K562 (cell line): ENCODE measurements at regions not wholly inside any gene's neighbourhood (a gene's known extent, or its start where the extent isn't known, plus 50 kb on each side); places are given as distances from the start of the nearest gene placed in this dataset.

Source experiments
- ATAC-seq: fragments of 200-7000 bp; cut with Tn5 transposase; 3 replicates; pipeline ENCODE4 v1.9.1; 2020; ENCODE audit warnings: moderate library complexity
- BruUV-seq: library from RNA; stranded (reverse); fragments of 400-500 nt; replicated peaks from 2 replicates; lab custom pipeline; 2021; lab: Mats Ljungman, UMichigan
- CTCF ChIA-PET: fragments of 300-600 bp; formaldehyde crosslinking; extraction: SDS; loops from one replicate; lab custom pipeline; 2021; ENCODE audit warnings: low intra/inter-chr PET ratio; lab: Yijun Ruan, JAX
- POLR2A ChIA-PET: fragments of 300-600, 350-650 bp; sonication (Branson Sonifier 250); formaldehyde crosslinking; extraction: SDS; loops from one replicate; lab custom pipeline; 2021; ENCODE audit warnings: antibody characterized with exemption, inconsistent platforms; lab: Yijun Ruan, JAX
- DNase-seq, 4 experiments: peaks; one replicate each; pipeline versions ENCODE4 v3.0.0 to v3.0.0-alpha.2; 2011 to 2018; ENCODE audit warnings: low spot score in 3 of 4, mixed read lengths in 3 of 4; ENCODE audit errors: extremely low read depth in 1 of 4
- FAIRE-seq: peaks from 2 replicates; lab custom pipeline; 2011; peaks lifted over from hg19 to GRCh38; lab: Jason Lieb, UNC
- H2AFZ ChIP-seq: 2 replicates; pipeline ENCODE4 v1.6.0; 2011; ENCODE audit warnings: low read depth, low read length, control low read depth, inconsistent platforms
- H3K27ac ChIP-seq: fragments of 200-600 bp; 3 replicates; pipeline ENCODE4 v1.8.0; 2011; ENCODE audit warnings: low read depth, mild to moderate bottlenecking, control low read depth, inconsistent platforms, low read length, moderate library complexity, mixed read lengths; ENCODE audit errors: extremely low read depth
- H3K27me3 ChIP-seq, 2 experiments: fragments of 300-600 bp in 1 of 2; 2 replicates in 1 of 2; 3 replicates in 1 of 2; pipeline versions ENCODE4 v1.6.0 to v1.8.0; 2011; ENCODE audit warnings: inconsistent platforms in 2 of 2, low read length in 2 of 2, mild to moderate bottlenecking in 1 of 2, mixed read lengths in 1 of 2, moderate library complexity in 1 of 2; ENCODE audit not compliant: control insufficient read depth in 2 of 2, insufficient read depth in 2 of 2
- H3K36me3 ChIP-seq: fragments of 300-600 bp; 3 replicates; pipeline ENCODE4 v1.8.0; 2011; ENCODE audit warnings: mild to moderate bottlenecking, low read length, inconsistent platforms; ENCODE audit not compliant: control insufficient read depth, insufficient read depth
- H3K4me1 ChIP-seq, 2 experiments: fragments of 200-600 bp in 1 of 2; replicated peaks in 1 of 2; 2 replicates in 1 of 2; 3 replicates in 1 of 2; pipeline versions ENCODE4 v1.5.1 to v1.8.0; 2011; ENCODE audit warnings: inconsistent platforms in 2 of 2, low read length in 2 of 2, mild to moderate bottlenecking in 1 of 2, mixed read lengths in 1 of 2, moderate library complexity in 1 of 2; ENCODE audit not compliant: control insufficient read depth in 2 of 2, insufficient read depth in 2 of 2
- H3K4me2 ChIP-seq: 2 replicates; pipeline ENCODE4 v1.6.1; 2011; ENCODE audit warnings: low read length, control low read depth, inconsistent platforms, mixed read lengths; ENCODE audit not compliant: insufficient read depth
- H3K4me3 ChIP-seq: fragments of 200-600 bp; sonication (generic), shearing (Covaris generic); 2 replicates; pipeline ENCODE4 v1.5.1; 2016; ENCODE audit warnings: control low read depth, inconsistent platforms
- H3K79me2 ChIP-seq: fragments of 200-600 bp; 3 replicates; pipeline ENCODE4 v1.8.0; 2011; ENCODE audit warnings: low read length, inconsistent platforms; ENCODE audit not compliant: control insufficient read depth, insufficient read depth
- H3K9ac ChIP-seq, 2 experiments: 2 replicates each; pipeline versions ENCODE4 v1.6.0 to v1.6.1; 2011; ENCODE audit warnings: low read depth in 2 of 2, low read length in 2 of 2, control low read depth in 1 of 2, inconsistent platforms in 1 of 2, mild to moderate bottlenecking in 1 of 2, mixed read lengths in 1 of 2; ENCODE audit not compliant: insufficient read depth in 1 of 2
- H3K9me1 ChIP-seq: one replicate; pipeline ENCODE4 v1.6.0; 2011; ENCODE audit warnings: inconsistent platforms, mild to moderate bottlenecking, low read length, moderate library complexity; ENCODE audit not compliant: control insufficient read depth, insufficient read depth
- H3K9me3 ChIP-seq: replicated peaks from 2 replicates; pipeline ENCODE4 v1.5.1; 2011; ENCODE audit warnings: low read depth, low read length, inconsistent platforms; ENCODE audit not compliant: control insufficient read depth, insufficient read depth
- H4K20me1 ChIP-seq: replicated peaks from 2 replicates; pipeline ENCODE4 v1.6.1; 2011; ENCODE audit warnings: low read length, inconsistent platforms, mixed read lengths; ENCODE audit not compliant: control insufficient read depth, insufficient read depth
- BMI1 ChIP-seq: fragments of 150-350 bp; IDR thresholded peaks from 2 replicates; pipeline ENCODE4 v1.6.1; 2014; ENCODE audit warnings: low read length
- CBFA2T2 ChIP-seq: fragments of 450-650 bp; conservative IDR thresholded peaks from 2 replicates; pipeline ENCODE4 v1.6.1; 2017; ENCODE audit warnings: mild to moderate bottlenecking
- E2F3 ChIP-seq: fragments of 250-450 bp; sonication (Bioruptor Pico); IDR thresholded peaks from 2 replicates; pipeline ENCODE4 v1.4.0; 2020; ENCODE audit warnings: mild to moderate bottlenecking
- EP400 ChIP-seq: fragments of 450-650 bp; IDR thresholded peaks from 2 replicates; pipeline ENCODE4 v1.6.1; 2017; ENCODE audit warnings: antibody characterized with exemption, mild to moderate bottlenecking, moderate library complexity
- MITF ChIP-seq: IDR thresholded peaks from 2 replicates; pipeline ENCODE4 v1.6.1; 2014; ENCODE audit warnings: antibody characterized with exemption
- NCOA4 ChIP-seq: fragments of 450-650 bp; IDR thresholded peaks from 2 replicates; pipeline ENCODE4 v1.6.1; 2018; ENCODE audit warnings: mild to moderate bottlenecking; ENCODE audit not compliant: partially characterized antibody
- NFE2L1 ChIP-seq: fragments of 450-650 bp; IDR thresholded peaks from 2 replicates; pipeline ENCODE4 v1.6.1; 2016; ENCODE audit warnings: missing genetic modification characterization, low read depth, mild to moderate bottlenecking, missing compliant biosample characterization, moderate library complexity, borderline replicate concordance
- NRF1 ChIP-seq, 2 experiments: fragments of 450-650 bp; IDR thresholded peaks in 1 of 2; conservative IDR thresholded peaks in 1 of 2; 2 replicates each; pipeline ENCODE4 v1.6.1; 2014; ENCODE audit warnings: mild to moderate bottlenecking in 2 of 2
- PHB ChIP-seq: fragments of 250-450 bp; sonication (Bioruptor Pico); IDR thresholded peaks from 2 replicates; pipeline ENCODE4 v1.5.0; 2021
- PHF20 ChIP-seq: fragments of 450-650 bp; IDR thresholded peaks from 2 replicates; pipeline ENCODE4 v1.6.1; 2018; ENCODE audit not compliant: partially characterized antibody
- PRPF4 ChIP-seq: fragments of 200-400 bp; formaldehyde crosslinking; IDR thresholded peaks from one replicate; pipeline ENCODE4 v1.6.1; 2017; ENCODE audit warnings: low read length, low read depth, mild to moderate bottlenecking; ENCODE audit not compliant: insufficient read depth, poor library complexity, severe bottlenecking
- STAT5A ChIP-seq: IDR thresholded peaks from 2 replicates; pipeline ENCODE4 v1.6.1; 2012; ENCODE audit warnings: low read length, inconsistent platforms, borderline replicate concordance
- TAL1 ChIP-seq: fragments of 450-650 bp; IDR thresholded peaks from 2 replicates; pipeline ENCODE4 v1.6.1; 2016; ENCODE audit warnings: mild to moderate bottlenecking
- THAP12 ChIP-seq: fragments of 250-450 bp; sonication (Bioruptor Pico); IDR thresholded peaks from 2 replicates; pipeline ENCODE4 v1.9.0; 2021; ENCODE audit warnings: mild to moderate bottlenecking, inconsistent platforms
- TSC22D4 ChIP-seq: fragments of 450-650 bp; IDR thresholded peaks from 2 replicates; pipeline ENCODE4 v1.6.1; 2016; ENCODE audit warnings: missing genetic modification characterization, missing biosample characterization, control low read depth
- ZBTB5 ChIP-seq: fragments of 450-650 bp; IDR thresholded peaks from 2 replicates; pipeline ENCODE4 v1.6.1; 2017; ENCODE audit warnings: antibody characterized with exemption
- ZNF140 ChIP-seq: fragments of 250-450 bp; sonication (Bioruptor Pico); IDR thresholded peaks from 2 replicates; pipeline ENCODE4 v1.8.0; 2021; ENCODE audit warnings: moderate library complexity, mild to moderate bottlenecking, inconsistent platforms
- ZNF175 ChIP-seq: fragments of 200-800 bp; sonication (Bioruptor generic); IDR thresholded peaks from 2 replicates; pipeline ENCODE4 v1.6.1; 2016; ENCODE audit warnings: low read depth, mild to moderate bottlenecking, missing genetic modification characterization, missing compliant biosample characterization
- ZNF75A ChIP-seq: fragments of 450-650 bp; formaldehyde crosslinking; IDR thresholded peaks from 2 replicates; pipeline ENCODE4 v1.4.0; 2020; ENCODE audit warnings: mild to moderate bottlenecking
- WGBS: fragments of 100-300 bp; shearing (Covaris generic); methylation state at CpG from one replicate; pipeline ENCODE4 v1.1.6; 2016; ENCODE audit warnings: low coverage, mixed read lengths; ENCODE audit not compliant: insufficient coverage; ENCODE audit errors: missing lambda C conversion rate; 5-methylcytosine and 5-hydroxymethylcytosine counted together
- in situ Hi-C: fragments of 300-500 bp; cut with MboI; formaldehyde crosslinking; loops from 4 replicates; pipeline ENCODE4 v1.15.0; 2018; ENCODE audit warnings: inconsistent platforms, mixed read lengths
- intact Hi-C: fragments of 100-400 bp; cut with micrococcal nuclease; formaldehyde crosslinking; loops from 2 replicates; pipeline ENCODE4 v1.14.2; 2022

- Histone ChIP-seq H3K9ac (no peak overlapping the region), H3K4me3 (no peak overlapping the region), H3K4me2 (no peak overlapping the region), H4K20me1 (no peaks in the 10 kb centered on the region), H3K27ac (no peak overlapping the region), H3K79me2 (no peaks in the 10 kb centered on the region), H3K4me1 (no peaks in the 10 kb centered on the region), H3K27me3 (no peaks in the 10 kb centered on the region), H2AFZ (no peak overlapping the region), H3K9me3 (no peaks in the 10 kb centered on the region), H3K36me3 (no peaks in the 10 kb centered on the region), H3K9me1 (no peaks in the 10 kb centered on the region)
- FAIRE-seq (no peak), ATAC-seq (no peak), DNase-seq (no peak)
- intact Hi-C loops (no loop called here), in situ Hi-C loops (no loop called here)
- CTCF ChIA-PET, result no interaction called here
- TF ChIP-seq THAP12 (CRISPR knock-in tag), result no peak
- TF ChIP-seq CBFA2T2, result no peak
- no peak for TF ChIP-seq PHF20
- no peak for TF ChIP-seq TAL1
- no peak for TF ChIP-seq NCOA4
- no peak for TF ChIP-seq ZNF75A (CRISPR knock-in tag)
- no peak for TF ChIP-seq PHB (CRISPR knock-in tag)
- no peak for TF ChIP-seq PRPF4
- TF ChIP-seq NFE2L1 (tag), result no peak
- no peak for TF ChIP-seq MITF
- no peak for TF ChIP-seq TSC22D4 (tag)
- TF ChIP-seq BMI1, result no peak
- TF ChIP-seq E2F3, result no peak
- TF ChIP-seq ZNF140 (CRISPR knock-in tag), result no peak
- no peak for TF ChIP-seq STAT5A
- TF ChIP-seq NRF1 (conservative IDR thresholded peaks at IDR 0.05 in 1 of 2, IDR thresholded peaks at IDR 0.05 in 1 of 2), result no peak
- no peak for TF ChIP-seq ZBTB5
- TF ChIP-seq ZNF175 (CRISPR knock-in tag), result no peak
- no peak for TF ChIP-seq EP400
- no TSS peak for BruUV-seq
- POLR2A ChIA-PET, result no interaction called here
- WGBS, result 9% methylated on average over 7 of the region's 7 CpGs
Measured at GRCh38 chr1:87884581-87884980, 555.9 kb downstream of the LMO4 start.
